K562 (cell line): ENCODE measurements at regions not wholly inside any gene's neighbourhood (a gene's known extent, or its start where the extent isn't known, plus 50 kb on each side); places are given as distances from the start of the nearest gene placed in this dataset.

Experiments used
- ATAC-seq: fragments of 200-7000 bp; cut with Tn5 transposase; 3 replicates; pipeline ENCODE4 v1.9.1; 2020; ENCODE audit warnings: moderate library complexity
- BruUV-seq: library from RNA; stranded (reverse); fragments of 400-500 nt; replicated peaks from 2 replicates; lab custom pipeline; 2021; lab: Mats Ljungman, UMichigan
- CTCF ChIA-PET: fragments of 300-600 bp; formaldehyde crosslinking; extraction: SDS; loops from one replicate; lab custom pipeline; 2021; ENCODE audit warnings: low intra/inter-chr PET ratio; lab: Yijun Ruan, JAX
- POLR2A ChIA-PET: fragments of 300-600, 350-650 bp; sonication (Branson Sonifier 250); formaldehyde crosslinking; extraction: SDS; loops from one replicate; lab custom pipeline; 2021; ENCODE audit warnings: antibody characterized with exemption, inconsistent platforms; lab: Yijun Ruan, JAX
- DNase-seq, 4 experiments: peaks; one replicate each; pipeline versions ENCODE4 v3.0.0 to v3.0.0-alpha.2; 2011 to 2018; ENCODE audit warnings: low spot score in 3 of 4, mixed read lengths in 3 of 4; ENCODE audit errors: extremely low read depth in 1 of 4
- FAIRE-seq: peaks from 2 replicates; lab custom pipeline; 2011; peaks lifted over from hg19 to GRCh38; lab: Jason Lieb, UNC
- H2AFZ ChIP-seq: 2 replicates; pipeline ENCODE4 v1.6.0; 2011; ENCODE audit warnings: low read depth, low read length, control low read depth, inconsistent platforms
- H3K27ac ChIP-seq: fragments of 200-600 bp; 3 replicates; pipeline ENCODE4 v1.8.0; 2011; ENCODE audit warnings: low read depth, mild to moderate bottlenecking, control low read depth, inconsistent platforms, low read length, moderate library complexity, mixed read lengths; ENCODE audit errors: extremely low read depth
- H3K27me3 ChIP-seq, 2 experiments: fragments of 300-600 bp in 1 of 2; 2 replicates in 1 of 2; 3 replicates in 1 of 2; pipeline versions ENCODE4 v1.6.0 to v1.8.0; 2011; ENCODE audit warnings: inconsistent platforms in 2 of 2, low read length in 2 of 2, mild to moderate bottlenecking in 1 of 2, mixed read lengths in 1 of 2, moderate library complexity in 1 of 2; ENCODE audit not compliant: control insufficient read depth in 2 of 2, insufficient read depth in 2 of 2
- H3K36me3 ChIP-seq: fragments of 300-600 bp; 3 replicates; pipeline ENCODE4 v1.8.0; 2011; ENCODE audit warnings: mild to moderate bottlenecking, low read length, inconsistent platforms; ENCODE audit not compliant: control insufficient read depth, insufficient read depth
- H3K4me1 ChIP-seq, 2 experiments: fragments of 200-600 bp in 1 of 2; replicated peaks in 1 of 2; 2 replicates in 1 of 2; 3 replicates in 1 of 2; pipeline versions ENCODE4 v1.5.1 to v1.8.0; 2011; ENCODE audit warnings: inconsistent platforms in 2 of 2, low read length in 2 of 2, mild to moderate bottlenecking in 1 of 2, mixed read lengths in 1 of 2, moderate library complexity in 1 of 2; ENCODE audit not compliant: control insufficient read depth in 2 of 2, insufficient read depth in 2 of 2
- H3K4me2 ChIP-seq: 2 replicates; pipeline ENCODE4 v1.6.1; 2011; ENCODE audit warnings: low read length, control low read depth, inconsistent platforms, mixed read lengths; ENCODE audit not compliant: insufficient read depth
- H3K4me3 ChIP-seq: fragments of 200-600 bp; sonication (generic), shearing (Covaris generic); 2 replicates; pipeline ENCODE4 v1.5.1; 2016; ENCODE audit warnings: control low read depth, inconsistent platforms
- H3K79me2 ChIP-seq: fragments of 200-600 bp; 3 replicates; pipeline ENCODE4 v1.8.0; 2011; ENCODE audit warnings: low read length, inconsistent platforms; ENCODE audit not compliant: control insufficient read depth, insufficient read depth
- H3K9ac ChIP-seq, 2 experiments: 2 replicates each; pipeline versions ENCODE4 v1.6.0 to v1.6.1; 2011; ENCODE audit warnings: low read depth in 2 of 2, low read length in 2 of 2, control low read depth in 1 of 2, inconsistent platforms in 1 of 2, mild to moderate bottlenecking in 1 of 2, mixed read lengths in 1 of 2; ENCODE audit not compliant: insufficient read depth in 1 of 2
- H3K9me1 ChIP-seq: one replicate; pipeline ENCODE4 v1.6.0; 2011; ENCODE audit warnings: inconsistent platforms, mild to moderate bottlenecking, low read length, moderate library complexity; ENCODE audit not compliant: control insufficient read depth, insufficient read depth
- H3K9me3 ChIP-seq: replicated peaks from 2 replicates; pipeline ENCODE4 v1.5.1; 2011; ENCODE audit warnings: low read depth, low read length, inconsistent platforms; ENCODE audit not compliant: control insufficient read depth, insufficient read depth
- H4K20me1 ChIP-seq: replicated peaks from 2 replicates; pipeline ENCODE4 v1.6.1; 2011; ENCODE audit warnings: low read length, inconsistent platforms, mixed read lengths; ENCODE audit not compliant: control insufficient read depth, insufficient read depth
- ARHGAP35 ChIP-seq: fragments of 450-650 bp; IDR thresholded peaks from 2 replicates; pipeline ENCODE4 v1.6.1; 2018; ENCODE audit not compliant: partially characterized antibody
- CCNT2 ChIP-seq: IDR thresholded peaks from 2 replicates; pipeline ENCODE4 v1.6.1; 2011; ENCODE audit warnings: borderline replicate concordance, low read depth, mild to moderate bottlenecking, moderate library complexity, mixed read lengths, low read length; ENCODE audit not compliant: insufficient read length; ENCODE audit errors: extremely low read depth
- CLOCK ChIP-seq: fragments of 250-450 bp; sonication (Bioruptor Pico); IDR thresholded peaks from 2 replicates; pipeline ENCODE4 v1.4.0; 2020; ENCODE audit warnings: mild to moderate bottlenecking, moderate library complexity, borderline replicate concordance
- CXXC5 ChIP-seq: fragments of 250-450 bp; sonication (Bioruptor Pico); IDR thresholded peaks from 2 replicates; pipeline ENCODE4 v1.8.0; 2022; ENCODE audit warnings: inconsistent platforms, mild to moderate bottlenecking, moderate library complexity
- ESRRB ChIP-seq: fragments of 250-450 bp; sonication (Bioruptor Pico); IDR thresholded peaks from 2 replicates; pipeline ENCODE4 v1.5.0; 2020; ENCODE audit warnings: mild to moderate bottlenecking, moderate library complexity, borderline replicate concordance
- FOXA1 ChIP-seq: fragments of 450-650 bp; IDR thresholded peaks from 2 replicates; pipeline ENCODE4 v1.6.1; 2016; ENCODE audit warnings: mild to moderate bottlenecking, borderline replicate concordance
- KLF1 ChIP-seq: fragments of 450-650 bp; IDR thresholded peaks from 2 replicates; pipeline ENCODE4 v1.6.1; 2016; ENCODE audit warnings: missing genetic modification characterization, missing compliant biosample characterization
- MCM7 ChIP-seq, 2 experiments: fragments of 450-650 bp; IDR thresholded peaks; 2 replicates each; pipeline ENCODE4 v1.6.1; 2016 to 2018
- MYC ChIP-seq, 2 experiments: fragments of 250-450 bp in 1 of 2; sonication (Bioruptor Pico) in 1 of 2; IDR thresholded peaks; 2 replicates each; pipeline versions ENCODE4 v1.5.1 to v1.6.1; 2012 to 2021; ENCODE audit warnings: low read depth in 2 of 2, borderline replicate concordance in 1 of 2, improper control_type of control experiment in 1 of 2, low read length in 1 of 2, mild to moderate bottlenecking in 1 of 2, moderate library complexity in 1 of 2
- PREB ChIP-seq: sonication (generic); formaldehyde crosslinking; IDR thresholded peaks from 2 replicates; pipeline ENCODE4 v1.8.1; 2023; ENCODE audit warnings: mild to moderate bottlenecking, missing genetic modification reagents
- SAFB ChIP-seq: fragments of 200-400 bp; formaldehyde crosslinking; IDR thresholded peaks from 2 replicates; pipeline ENCODE4 v1.6.1; 2017; ENCODE audit warnings: low read depth, low read length, borderline replicate concordance
- SOX6 ChIP-seq: fragments of 450-650 bp; IDR thresholded peaks from 2 replicates; pipeline ENCODE4 v1.6.1; 2014; ENCODE audit warnings: mild to moderate bottlenecking
- TARDBP ChIP-seq: fragments of 450-650 bp; IDR thresholded peaks from 2 replicates; pipeline ENCODE4 v1.6.1; 2016
- ZHX1 ChIP-seq: fragments of 150-350 bp; conservative IDR thresholded peaks from 2 replicates; pipeline ENCODE4 v1.6.1; 2014; ENCODE audit warnings: low read length
- ZNF780A ChIP-seq: fragments of 250-450 bp; sonication (Bioruptor Pico); IDR thresholded peaks from 2 replicates; pipeline ENCODE4 v1.5.0; 2021; ENCODE audit warnings: mild to moderate bottlenecking
- WGBS: fragments of 100-300 bp; shearing (Covaris generic); methylation state at CpG from one replicate; pipeline ENCODE4 v1.1.6; 2016; ENCODE audit warnings: low coverage, mixed read lengths; ENCODE audit not compliant: insufficient coverage; ENCODE audit errors: missing lambda C conversion rate; 5-methylcytosine and 5-hydroxymethylcytosine counted together
- in situ Hi-C: fragments of 300-500 bp; cut with MboI; formaldehyde crosslinking; loops from 4 replicates; pipeline ENCODE4 v1.15.0; 2018; ENCODE audit warnings: inconsistent platforms, mixed read lengths
- intact Hi-C: fragments of 100-400 bp; cut with micrococcal nuclease; formaldehyde crosslinking; loops from 2 replicates; pipeline ENCODE4 v1.14.2; 2022

- H3K4me2 ChIP-seq = no peak overlapping the region
- H2AFZ ChIP-seq = no peak overlapping the region
- intact Hi-C loops = no loop called here
- no peaks in the 10 kb centered on the region for H3K9me1 ChIP-seq
- in situ Hi-C loops = no loop called here
- no peaks in the 10 kb centered on the region for H3K79me2 ChIP-seq
- no peak for ATAC-seq
- 2% methylated on average over 6 of the region's 8 CpGs for WGBS
- no peaks in the 10 kb centered on the region for H3K4me1 ChIP-seq
- no peak overlapping the region for H3K4me3 ChIP-seq
- POLR2A ChIA-PET = no interaction called here
- no peak for FAIRE-seq
- BruUV-seq = no TSS peak
- no peak overlapping the region for H3K27ac ChIP-seq
- H3K36me3 ChIP-seq = no peaks in the 10 kb centered on the region
- no peaks in the 10 kb centered on the region for H4K20me1 ChIP-seq
- CTCF ChIA-PET = no interaction called here
- no peaks in the 10 kb centered on the region for H3K9me3 ChIP-seq
- H3K9ac ChIP-seq = no peak overlapping the region
- no peaks in the 10 kb centered on the region for H3K27me3 ChIP-seq
- no peak for DNase-seq
- TF ChIP-seq SAFB (no peak), ZHX1 (no peak), ARHGAP35 (no peak), TARDBP (no peak), CXXC5 (CRISPR knock-in tag) (no peak), FOXA1 (no peak), MCM7 (IDR thresholded peaks at IDR 0.05) (no peak), CLOCK (no peak), MYC (IDR thresholded peaks at IDR 0.05; ENCODE audit: low read depth, low read length) (no peak), MYC (CRISPR knock-in tag; IDR thresholded peaks at IDR 0.05; ENCODE audit: borderline replicate concordance, low read depth) (no peak), ESRRB (no peak), KLF1 (tag) (no peak), CCNT2 (no peak), ZNF780A (CRISPR knock-in tag) (no peak), PREB (CRISPR knock-in tag) (no peak), SOX6 (no peak)
Observed at GRCh38 chr2:33782395-33783230, 183.5 kb upstream of the FAM98A start.
